H1 (cell line): ENCODE measurements at regions not wholly inside any gene's neighbourhood (a gene's known extent, or its start where the extent isn't known, plus 50 kb on each side); places are given as distances from the start of the nearest gene placed in this dataset.

Experiments
- BCL11A ChIP-seq, 2 experiments: IDR thresholded peaks; one replicate each; pipeline ENCODE4 v1.6.1; 2011; ENCODE audit warnings: low read depth in 2 of 2, low read length in 2 of 2, mild to moderate bottlenecking in 2 of 2
- EZH2 ChIP-seq: fragments of 200-600 bp; sonication (generic); IDR thresholded peaks from 2 replicates; pipeline ENCODE4 v1.7.1; 2012; ENCODE audit warnings: low read depth, mild to moderate bottlenecking, moderate library complexity, low read length, inconsistent platforms; ENCODE audit not compliant: severe bottlenecking
- HDAC6 ChIP-seq: IDR thresholded peaks from one replicate; pipeline ENCODE4 v1.7.1; 2012; ENCODE audit warnings: low read depth, mild to moderate bottlenecking, inconsistent platforms, low read length, moderate library complexity
- MAX ChIP-seq: IDR thresholded peaks from 2 replicates; pipeline ENCODE4 v1.6.1; 2012; ENCODE audit warnings: inconsistent platforms
- POU5F1 ChIP-seq: IDR thresholded peaks from 2 replicates; pipeline ENCODE4 v1.6.1; 2011; ENCODE audit warnings: low read depth, mild to moderate bottlenecking, low read length, moderate library complexity
- RAD21 ChIP-seq, 2 experiments: IDR thresholded peaks in 1 of 2; conservative IDR thresholded peaks in 1 of 2; 2 replicates each; pipeline ENCODE4 v1.6.1; 2011; ENCODE audit warnings: low read depth in 2 of 2, low read length in 2 of 2, improper control_type of control experiment in 1 of 2, inconsistent platforms in 1 of 2, mild to moderate bottlenecking in 1 of 2, moderate library complexity in 1 of 2
- YY1 ChIP-seq: IDR thresholded peaks from 2 replicates; pipeline ENCODE4 v1.6.1; 2011; ENCODE audit warnings: low read depth, mild to moderate bottlenecking, low read length
- TF ChIP-seq, protein P1 (sequence below): IDR thresholded peaks from 2 replicates; pipeline ENCODE4 v1.6.1; 2012; ENCODE audit warnings: low read length, inconsistent platforms
- TF ChIP-seq, protein P2 (sequence below): fragments of 300-600 bp; sonication (generic); IDR thresholded peaks from 2 replicates; pipeline ENCODE4 v1.7.1; 2012; ENCODE audit warnings: low read length, moderate library complexity, mild to moderate bottlenecking, inconsistent platforms; ENCODE audit not compliant: insufficient replicate concordance

GRCh38 chr19:27858981-27859581 lies 1353.9 kb downstream of the UQCRFS1 start (continued):
- TF ChIP-seq, protein P1, sequence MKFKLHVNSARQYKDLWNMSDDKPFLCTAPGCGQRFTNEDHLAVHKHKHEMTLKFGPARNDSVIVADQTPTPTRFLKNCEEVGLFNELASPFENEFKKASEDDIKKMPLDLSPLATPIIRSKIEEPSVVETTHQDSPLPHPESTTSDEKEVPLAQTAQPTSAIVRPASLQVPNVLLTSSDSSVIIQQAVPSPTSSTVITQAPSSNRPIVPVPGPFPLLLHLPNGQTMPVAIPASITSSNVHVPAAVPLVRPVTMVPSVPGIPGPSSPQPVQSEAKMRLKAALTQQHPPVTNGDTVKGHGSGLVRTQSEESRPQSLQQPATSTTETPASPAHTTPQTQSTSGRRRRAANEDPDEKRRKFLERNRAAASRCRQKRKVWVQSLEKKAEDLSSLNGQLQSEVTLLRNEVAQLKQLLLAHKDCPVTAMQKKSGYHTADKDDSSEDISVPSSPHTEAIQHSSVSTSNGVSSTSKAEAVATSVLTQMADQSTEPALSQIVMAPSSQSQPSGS: no peak
- TF ChIP-seq, protein P2, sequence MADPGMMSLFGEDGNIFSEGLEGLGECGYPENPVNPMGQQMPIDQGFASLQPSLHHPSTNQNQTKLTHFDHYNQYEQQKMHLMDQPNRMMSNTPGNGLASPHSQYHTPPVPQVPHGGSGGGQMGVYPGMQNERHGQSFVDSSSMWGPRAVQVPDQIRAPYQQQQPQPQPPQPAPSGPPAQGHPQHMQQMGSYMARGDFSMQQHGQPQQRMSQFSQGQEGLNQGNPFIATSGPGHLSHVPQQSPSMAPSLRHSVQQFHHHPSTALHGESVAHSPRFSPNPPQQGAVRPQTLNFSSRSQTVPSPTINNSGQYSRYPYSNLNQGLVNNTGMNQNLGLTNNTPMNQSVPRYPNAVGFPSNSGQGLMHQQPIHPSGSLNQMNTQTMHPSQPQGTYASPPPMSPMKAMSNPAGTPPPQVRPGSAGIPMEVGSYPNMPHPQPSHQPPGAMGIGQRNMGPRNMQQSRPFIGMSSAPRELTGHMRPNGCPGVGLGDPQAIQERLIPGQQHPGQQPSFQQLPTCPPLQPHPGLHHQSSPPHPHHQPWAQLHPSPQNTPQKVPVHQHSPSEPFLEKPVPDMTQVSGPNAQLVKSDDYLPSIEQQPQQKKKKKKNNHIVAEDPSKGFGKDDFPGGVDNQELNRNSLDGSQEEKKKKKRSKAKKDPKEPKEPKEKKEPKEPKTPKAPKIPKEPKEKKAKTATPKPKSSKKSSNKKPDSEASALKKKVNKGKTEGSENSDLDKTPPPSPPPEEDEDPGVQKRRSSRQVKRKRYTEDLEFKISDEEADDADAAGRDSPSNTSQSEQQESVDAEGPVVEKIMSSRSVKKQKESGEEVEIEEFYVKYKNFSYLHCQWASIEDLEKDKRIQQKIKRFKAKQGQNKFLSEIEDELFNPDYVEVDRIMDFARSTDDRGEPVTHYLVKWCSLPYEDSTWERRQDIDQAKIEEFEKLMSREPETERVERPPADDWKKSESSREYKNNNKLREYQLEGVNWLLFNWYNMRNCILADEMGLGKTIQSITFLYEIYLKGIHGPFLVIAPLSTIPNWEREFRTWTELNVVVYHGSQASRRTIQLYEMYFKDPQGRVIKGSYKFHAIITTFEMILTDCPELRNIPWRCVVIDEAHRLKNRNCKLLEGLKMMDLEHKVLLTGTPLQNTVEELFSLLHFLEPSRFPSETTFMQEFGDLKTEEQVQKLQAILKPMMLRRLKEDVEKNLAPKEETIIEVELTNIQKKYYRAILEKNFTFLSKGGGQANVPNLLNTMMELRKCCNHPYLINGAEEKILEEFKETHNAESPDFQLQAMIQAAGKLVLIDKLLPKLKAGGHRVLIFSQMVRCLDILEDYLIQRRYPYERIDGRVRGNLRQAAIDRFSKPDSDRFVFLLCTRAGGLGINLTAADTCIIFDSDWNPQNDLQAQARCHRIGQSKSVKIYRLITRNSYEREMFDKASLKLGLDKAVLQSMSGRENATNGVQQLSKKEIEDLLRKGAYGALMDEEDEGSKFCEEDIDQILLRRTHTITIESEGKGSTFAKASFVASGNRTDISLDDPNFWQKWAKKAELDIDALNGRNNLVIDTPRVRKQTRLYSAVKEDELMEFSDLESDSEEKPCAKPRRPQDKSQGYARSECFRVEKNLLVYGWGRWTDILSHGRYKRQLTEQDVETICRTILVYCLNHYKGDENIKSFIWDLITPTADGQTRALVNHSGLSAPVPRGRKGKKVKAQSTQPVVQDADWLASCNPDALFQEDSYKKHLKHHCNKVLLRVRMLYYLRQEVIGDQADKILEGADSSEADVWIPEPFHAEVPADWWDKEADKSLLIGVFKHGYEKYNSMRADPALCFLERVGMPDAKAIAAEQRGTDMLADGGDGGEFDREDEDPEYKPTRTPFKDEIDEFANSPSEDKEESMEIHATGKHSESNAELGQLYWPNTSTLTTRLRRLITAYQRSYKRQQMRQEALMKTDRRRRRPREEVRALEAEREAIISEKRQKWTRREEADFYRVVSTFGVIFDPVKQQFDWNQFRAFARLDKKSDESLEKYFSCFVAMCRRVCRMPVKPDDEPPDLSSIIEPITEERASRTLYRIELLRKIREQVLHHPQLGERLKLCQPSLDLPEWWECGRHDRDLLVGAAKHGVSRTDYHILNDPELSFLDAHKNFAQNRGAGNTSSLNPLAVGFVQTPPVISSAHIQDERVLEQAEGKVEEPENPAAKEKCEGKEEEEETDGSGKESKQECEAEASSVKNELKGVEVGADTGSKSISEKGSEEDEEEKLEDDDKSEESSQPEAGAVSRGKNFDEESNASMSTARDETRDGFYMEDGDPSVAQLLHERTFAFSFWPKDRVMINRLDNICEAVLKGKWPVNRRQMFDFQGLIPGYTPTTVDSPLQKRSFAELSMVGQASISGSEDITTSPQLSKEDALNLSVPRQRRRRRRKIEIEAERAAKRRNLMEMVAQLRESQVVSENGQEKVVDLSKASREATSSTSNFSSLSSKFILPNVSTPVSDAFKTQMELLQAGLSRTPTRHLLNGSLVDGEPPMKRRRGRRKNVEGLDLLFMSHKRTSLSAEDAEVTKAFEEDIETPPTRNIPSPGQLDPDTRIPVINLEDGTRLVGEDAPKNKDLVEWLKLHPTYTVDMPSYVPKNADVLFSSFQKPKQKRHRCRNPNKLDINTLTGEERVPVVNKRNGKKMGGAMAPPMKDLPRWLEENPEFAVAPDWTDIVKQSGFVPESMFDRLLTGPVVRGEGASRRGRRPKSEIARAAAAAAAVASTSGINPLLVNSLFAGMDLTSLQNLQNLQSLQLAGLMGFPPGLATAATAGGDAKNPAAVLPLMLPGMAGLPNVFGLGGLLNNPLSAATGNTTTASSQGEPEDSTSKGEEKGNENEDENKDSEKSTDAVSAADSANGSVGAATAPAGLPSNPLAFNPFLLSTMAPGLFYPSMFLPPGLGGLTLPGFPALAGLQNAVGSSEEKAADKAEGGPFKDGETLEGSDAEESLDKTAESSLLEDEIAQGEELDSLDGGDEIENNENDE: no peak
- TF ChIP-seq MAX: no peak
- no peak for TF ChIP-seq YY1
- TF ChIP-seq RAD21 (IDR thresholded peaks at IDR 0.05 in 1 of 2, conservative IDR thresholded peaks at IDR 0.05 in 1 of 2; ENCODE audit: low read depth in 2 of 2, low read length in 2 of 2): no peak
- no peak for TF ChIP-seq HDAC6
- TF ChIP-seq POU5F1: no peak
- TF ChIP-seq BCL11A (IDR thresholded peaks at IDR 0.05; ENCODE audit: low read depth in 2 of 2, low read length in 2 of 2): no peak
- no peak for TF ChIP-seq EZH2
